Fibroblast of mammary gland (primary cell): ENCODE measurements at regions not wholly inside any gene's neighbourhood (a gene's known extent, or its start where the extent isn't known, plus 50 kb on each side); places are given as distances from the start of the nearest gene placed in this dataset.

Source experiments
- DNase-seq: peaks from one replicate; pipeline ENCODE4 v3.0.0-alpha.2; 2010; ENCODE audit warnings: low read depth
- H3K4me3 ChIP-seq: 2 replicates; pipeline ENCODE4 v1.5.1; 2011; ENCODE audit warnings: low read depth, mild to moderate bottlenecking, low read length, moderate library complexity; ENCODE audit not compliant: control insufficient read depth
- CTCF ChIP-seq: conservative IDR thresholded peaks from 2 replicates; pipeline ENCODE4 v1.5.1; 2011; ENCODE audit warnings: low read depth, low read length, inconsistent platforms; ENCODE audit not compliant: control insufficient read depth, insufficient read depth

- DNase-seq = no peak
- no peak overlapping the region for H3K4me3 ChIP-seq
- TF ChIP-seq CTCF = no peak
Measured at GRCh38 chr1:91135799-91136198, 114.0 kb upstream of the ZNF644 start.

- DNase-seq = no peak
- no peak for TF ChIP-seq CTCF
- H3K4me3 ChIP-seq = no peak overlapping the region
Measured at GRCh38 chr1:91133248-91133647, 111.4 kb upstream of the ZNF644 start.

GRCh38 chr1:91130256-91130985 lies 108.6 kb upstream of the ZNF644 start:
- no peak for TF ChIP-seq CTCF
- no peak for DNase-seq
- H3K4me3 ChIP-seq = no peak overlapping the region

- TF ChIP-seq CTCF = no peak
- DNase-seq = no peak
- no peak overlapping the region for H3K4me3 ChIP-seq
Measured at GRCh38 chr1:91129458-91129857, 107.6 kb upstream of the ZNF644 start.

GRCh38 chr1:91129017-91129416 lies 107.2 kb upstream of the ZNF644 start:
- DNase-seq = no peak
- H3K4me3 ChIP-seq = no peak overlapping the region
- no peak for TF ChIP-seq CTCF

GRCh38 chr1:91124989-91125417 lies 103.2 kb upstream of the ZNF644 start:
- DNase-seq = no peak
- TF ChIP-seq CTCF = no peak
- H3K4me3 ChIP-seq = no peak overlapping the region
